ENCODE measurements at regions not wholly inside any gene's neighbourhood (a gene's known extent, or its start where the extent isn't known, plus 50 kb on each side); places are given as distances from the start of the nearest gene placed in this dataset.

DNA sequence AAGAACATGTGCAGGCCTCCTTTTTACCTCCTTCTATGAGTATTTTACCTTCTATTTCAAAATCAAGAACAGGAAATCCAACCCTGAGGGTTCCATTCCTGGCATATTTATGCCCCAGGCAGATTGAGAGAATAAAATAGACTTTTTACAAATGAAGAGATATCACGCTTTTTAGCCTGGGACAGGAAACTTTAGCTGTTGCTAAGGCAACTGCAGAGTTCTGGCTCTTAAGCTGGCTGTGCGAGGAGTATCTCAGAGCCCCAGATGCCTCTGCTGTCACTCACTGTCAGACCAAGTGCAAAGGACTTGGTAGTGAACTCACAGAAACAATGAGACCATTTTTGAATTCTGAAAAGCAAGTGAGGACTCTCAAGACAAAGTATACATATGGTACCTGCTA, 69.5 kb upstream of the HSPB3 start:
- TF ChIP-seq ZSCAN20 (CRISPR knock-in tag; IDR thresholded peaks at IDR 0.05) (no peak), HDAC2 (IDR thresholded peaks at IDR 0.05) (no peak), HOXB13 (CRISPR knock-in tag; IDR thresholded peaks at IDR 0.05; ENCODE audit: low read depth) (no peak), RFX5 (IDR thresholded peaks at IDR 0.05) (no peak), FOXS1 (CRISPR knock-in tag; IDR thresholded peaks at IDR 0.05) (no peak), EHMT2 (IDR thresholded peaks at IDR 0.05; ENCODE audit: low read depth) (no peak), KDM1A (IDR thresholded peaks at IDR 0.05; ENCODE audit: low read depth) (no peak), POLR2A (IDR thresholded peaks at IDR 0.05; ENCODE audit: low read length) (no peak), RAD21 (conservative IDR thresholded peaks at IDR 0.05 in 1 of 2, IDR thresholded peaks at IDR 0.05 in 1 of 2) (no peak)
- TF ChIP-seq, protein P1, sequence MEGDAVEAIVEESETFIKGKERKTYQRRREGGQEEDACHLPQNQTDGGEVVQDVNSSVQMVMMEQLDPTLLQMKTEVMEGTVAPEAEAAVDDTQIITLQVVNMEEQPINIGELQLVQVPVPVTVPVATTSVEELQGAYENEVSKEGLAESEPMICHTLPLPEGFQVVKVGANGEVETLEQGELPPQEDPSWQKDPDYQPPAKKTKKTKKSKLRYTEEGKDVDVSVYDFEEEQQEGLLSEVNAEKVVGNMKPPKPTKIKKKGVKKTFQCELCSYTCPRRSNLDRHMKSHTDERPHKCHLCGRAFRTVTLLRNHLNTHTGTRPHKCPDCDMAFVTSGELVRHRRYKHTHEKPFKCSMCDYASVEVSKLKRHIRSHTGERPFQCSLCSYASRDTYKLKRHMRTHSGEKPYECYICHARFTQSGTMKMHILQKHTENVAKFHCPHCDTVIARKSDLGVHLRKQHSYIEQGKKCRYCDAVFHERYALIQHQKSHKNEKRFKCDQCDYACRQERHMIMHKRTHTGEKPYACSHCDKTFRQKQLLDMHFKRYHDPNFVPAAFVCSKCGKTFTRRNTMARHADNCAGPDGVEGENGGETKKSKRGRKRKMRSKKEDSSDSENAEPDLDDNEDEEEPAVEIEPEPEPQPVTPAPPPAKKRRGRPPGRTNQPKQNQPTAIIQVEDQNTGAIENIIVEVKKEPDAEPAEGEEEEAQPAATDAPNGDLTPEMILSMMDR (IDR thresholded peaks at IDR 0.05): no peak
- TF ChIP-seq, protein P2, sequence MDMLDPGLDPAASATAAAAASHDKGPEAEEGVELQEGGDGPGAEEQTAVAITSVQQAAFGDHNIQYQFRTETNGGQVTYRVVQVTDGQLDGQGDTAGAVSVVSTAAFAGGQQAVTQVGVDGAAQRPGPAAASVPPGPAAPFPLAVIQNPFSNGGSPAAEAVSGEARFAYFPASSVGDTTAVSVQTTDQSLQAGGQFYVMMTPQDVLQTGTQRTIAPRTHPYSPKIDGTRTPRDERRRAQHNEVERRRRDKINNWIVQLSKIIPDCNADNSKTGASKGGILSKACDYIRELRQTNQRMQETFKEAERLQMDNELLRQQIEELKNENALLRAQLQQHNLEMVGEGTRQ (IDR thresholded peaks at IDR 0.05): no peak
- TF ChIP-seq, protein P3, sequence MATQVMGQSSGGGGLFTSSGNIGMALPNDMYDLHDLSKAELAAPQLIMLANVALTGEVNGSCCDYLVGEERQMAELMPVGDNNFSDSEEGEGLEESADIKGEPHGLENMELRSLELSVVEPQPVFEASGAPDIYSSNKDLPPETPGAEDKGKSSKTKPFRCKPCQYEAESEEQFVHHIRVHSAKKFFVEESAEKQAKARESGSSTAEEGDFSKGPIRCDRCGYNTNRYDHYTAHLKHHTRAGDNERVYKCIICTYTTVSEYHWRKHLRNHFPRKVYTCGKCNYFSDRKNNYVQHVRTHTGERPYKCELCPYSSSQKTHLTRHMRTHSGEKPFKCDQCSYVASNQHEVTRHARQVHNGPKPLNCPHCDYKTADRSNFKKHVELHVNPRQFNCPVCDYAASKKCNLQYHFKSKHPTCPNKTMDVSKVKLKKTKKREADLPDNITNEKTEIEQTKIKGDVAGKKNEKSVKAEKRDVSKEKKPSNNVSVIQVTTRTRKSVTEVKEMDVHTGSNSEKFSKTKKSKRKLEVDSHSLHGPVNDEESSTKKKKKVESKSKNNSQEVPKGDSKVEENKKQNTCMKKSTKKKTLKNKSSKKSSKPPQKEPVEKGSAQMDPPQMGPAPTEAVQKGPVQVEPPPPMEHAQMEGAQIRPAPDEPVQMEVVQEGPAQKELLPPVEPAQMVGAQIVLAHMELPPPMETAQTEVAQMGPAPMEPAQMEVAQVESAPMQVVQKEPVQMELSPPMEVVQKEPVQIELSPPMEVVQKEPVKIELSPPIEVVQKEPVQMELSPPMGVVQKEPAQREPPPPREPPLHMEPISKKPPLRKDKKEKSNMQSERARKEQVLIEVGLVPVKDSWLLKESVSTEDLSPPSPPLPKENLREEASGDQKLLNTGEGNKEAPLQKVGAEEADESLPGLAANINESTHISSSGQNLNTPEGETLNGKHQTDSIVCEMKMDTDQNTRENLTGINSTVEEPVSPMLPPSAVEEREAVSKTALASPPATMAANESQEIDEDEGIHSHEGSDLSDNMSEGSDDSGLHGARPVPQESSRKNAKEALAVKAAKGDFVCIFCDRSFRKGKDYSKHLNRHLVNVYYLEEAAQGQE (IDR thresholded peaks at IDR 0.05): no peak
